Immature natural killer cell (primary cell): ENCODE measurements at regions not wholly inside any gene's neighbourhood (a gene's known extent, or its start where the extent isn't known, plus 50 kb on each side); places are given as distances from the start of the nearest gene placed in this dataset.

Source experiments
- DNase-seq, 3 donors: peaks; one replicate each; pipeline ENCODE4 v3.0.0; 2022; ENCODE audit warnings: mixed read lengths in 1 of 3
- H3K27ac Mint-ChIP-seq, 6 donors: one replicate each; pipeline ENCODE4 v1.8.0; 2020; ENCODE audit warnings: mixed read lengths in 6 of 6, mild to moderate bottlenecking in 5 of 6, inconsistent platforms in 4 of 6, moderate library complexity in 3 of 6
- H3K27me3 Mint-ChIP-seq, 3 donors: one replicate each; pipeline ENCODE4 v1.8.0; 2020 to 2021; ENCODE audit warnings: low read depth in 3 of 3, mild to moderate bottlenecking in 3 of 3, mixed read lengths in 3 of 3, moderate library complexity in 3 of 3, inconsistent platforms in 1 of 3
- H3K36me3 Mint-ChIP-seq, 3 donors: one replicate each; pipeline ENCODE4 v1.8.0; 2020; ENCODE audit warnings: mixed read lengths in 3 of 3, inconsistent platforms in 2 of 3, mild to moderate bottlenecking in 2 of 3
- H3K4me1 Mint-ChIP-seq, 2 donors: one replicate each; pipeline ENCODE4 v1.8.0; 2020; ENCODE audit warnings: inconsistent platforms in 2 of 2, mild to moderate bottlenecking in 2 of 2, mixed read lengths in 2 of 2, moderate library complexity in 1 of 2
- H3K4me3 Mint-ChIP-seq, 5 donors: one replicate each; pipeline ENCODE4 v1.8.0; 2020; ENCODE audit warnings: mild to moderate bottlenecking in 5 of 5, mixed read lengths in 5 of 5, inconsistent platforms in 3 of 5, moderate library complexity in 3 of 5
- H3K9me3 Mint-ChIP-seq, 6 donors: one replicate each; pipeline ENCODE4 v1.8.0; 2020; ENCODE audit warnings: mild to moderate bottlenecking in 6 of 6, mixed read lengths in 6 of 6, inconsistent platforms in 4 of 6, moderate library complexity in 3 of 6

GRCh38 chr6:114419175-114419574 is 76.4 kb upstream of the HS3ST5 start:
- DNase-seq: no peak
- H3K36me3 Mint-ChIP-seq: no peaks in the 10 kb centered on the region
- H3K4me1 Mint-ChIP-seq: no peaks in the 10 kb centered on the region
- H3K4me3 Mint-ChIP-seq: no peak overlapping the region
- peaks cover 8 to 44% (median 14%) of the 10 kb centered on the region in 6 donors for H3K9me3 Mint-ChIP-seq
- H3K27me3 Mint-ChIP-seq: peaks cover 0 to 3% (median 2%) of the 10 kb centered on the region in 3 donors
- no peak overlapping the region for H3K27ac Mint-ChIP-seq

DNA sequence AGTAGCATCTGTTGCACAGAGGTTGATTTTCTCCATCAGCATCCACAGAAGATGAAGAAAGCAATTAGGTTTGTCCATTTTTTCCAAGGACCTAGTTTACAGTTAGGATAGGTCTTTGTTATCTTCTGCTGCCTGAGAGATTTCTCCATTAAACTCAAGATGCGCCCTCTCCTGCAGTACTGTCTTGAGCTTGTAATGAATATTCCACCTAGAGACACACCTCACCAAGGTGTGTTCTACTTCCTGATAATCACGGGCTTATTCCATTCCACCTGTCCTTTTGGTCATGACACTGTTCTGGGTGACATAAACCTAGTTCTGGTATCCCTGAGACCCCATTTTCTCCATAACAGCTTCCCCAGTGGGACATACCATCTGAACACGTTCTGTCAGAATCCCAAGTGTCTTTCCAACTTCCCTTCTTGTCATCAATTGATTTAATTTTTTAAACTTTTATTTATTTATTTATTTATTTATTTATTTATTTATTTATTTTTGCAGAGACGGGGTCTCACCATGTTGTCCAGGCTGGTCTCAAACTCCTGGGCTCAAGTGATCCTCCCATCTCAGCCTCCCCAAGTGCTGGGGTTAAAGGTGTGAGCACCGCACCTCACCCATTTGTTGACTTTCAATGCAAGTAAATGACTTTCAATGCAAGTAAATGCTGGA is 75.6 kb upstream of the HS3ST5 start:
- H3K36me3 Mint-ChIP-seq: no peaks in the 10 kb centered on the region

GRCh38 chr6:114407426-114408035 is 64.7 kb upstream of the HS3ST5 start:
- no peak for DNase-seq
- H3K36me3 Mint-ChIP-seq: no peaks in the 10 kb centered on the region
- H3K27ac Mint-ChIP-seq: no peak overlapping the region
- H3K9me3 Mint-ChIP-seq: peaks cover 1 to 19% (median 7%) of the 10 kb centered on the region in 6 donors
- H3K4me1 Mint-ChIP-seq: no peaks in the 10 kb centered on the region
- H3K4me3 Mint-ChIP-seq: no peak overlapping the region
- peaks cover 0 to 6% (median 0%) of the 10 kb centered on the region in 3 donors for H3K27me3 Mint-ChIP-seq

More for the DNA sequence above, 75.6 kb upstream of the HS3ST5 start:
- Mint-ChIP-seq H3K4me3 (no peak overlapping the region), H3K27ac (no peak overlapping the region), H3K9me3 (peaks cover 8 to 44% (median 15%) of the 10 kb centered on the region in 6 donors), H3K4me1 (no peaks in the 10 kb centered on the region), H3K27me3 (peaks cover 0 to 3% (median 2%) of the 10 kb centered on the region in 3 donors)
- no peak for DNase-seq

GRCh38 chr6:114404339-114404955 is 61.6 kb upstream of the HS3ST5 start:
- Mint-ChIP-seq H3K36me3 (no peaks in the 10 kb centered on the region), H3K4me3 (no peak overlapping the region), H3K27ac (no peak overlapping the region), H3K4me1 (no peaks in the 10 kb centered on the region), H3K27me3 (peaks cover 0 to 6% (median 0%) of the 10 kb centered on the region in 3 donors), H3K9me3 (peaks cover 1 to 19% (median 9%) of the 10 kb centered on the region in 6 donors)
- no peak for DNase-seq

- Mint-ChIP-seq H3K4me3 (no peak overlapping the region), H3K9me3 (peaks cover 1 to 19% (median 11%) of the 10 kb centered on the region in 6 donors), H3K27ac (no peak overlapping the region), H3K27me3 (peaks cover 0 to 6% (median 0%) of the 10 kb centered on the region in 3 donors), H3K4me1 (no peaks in the 10 kb centered on the region), H3K36me3 (no peaks in the 10 kb centered on the region)
- DNase-seq: no peak
These were observed 61.0 kb upstream of the HS3ST5 start for GRCh38 chr6:114403858-114404257.

- H3K27ac Mint-ChIP-seq: no peak overlapping the region
- DNase-seq: no peak
- H3K4me3 Mint-ChIP-seq: no peak overlapping the region
- no peaks in the 10 kb centered on the region for H3K4me1 Mint-ChIP-seq
- no peaks in the 10 kb centered on the region for H3K36me3 Mint-ChIP-seq
- peaks cover 0 to 18% (median 11%) of the 10 kb centered on the region in 6 donors for H3K9me3 Mint-ChIP-seq
- H3K27me3 Mint-ChIP-seq: peaks cover 0 to 3% (median 0%) of the 10 kb centered on the region in 3 donors
These were observed 55.7 kb upstream of the HS3ST5 start for GRCh38 chr6:114398481-114398880.
